22Rv1 (cell line): ENCODE measurements at regions not wholly inside any gene's neighbourhood (a gene's known extent, or its start where the extent isn't known, plus 50 kb on each side); places are given as distances from the start of the nearest gene placed in this dataset.

Source experiments
- H3K27ac ChIP-seq: fragments of 450-650 bp; 2 replicates; pipeline ENCODE4 v1.5.1; 2017
- CTCF ChIP-seq: fragments of 450-650 bp; IDR thresholded peaks from 2 replicates; pipeline ENCODE4 v1.5.1; 2017; ENCODE audit warnings: mild to moderate bottlenecking
- ZFX ChIP-seq: fragments of 450-650 bp; IDR thresholded peaks from 2 replicates; pipeline ENCODE4 v1.6.1; 2017; ENCODE audit warnings: antibody characterized with exemption, borderline replicate concordance

- TF ChIP-seq CTCF: no peak
- no peak for TF ChIP-seq ZFX
- H3K27ac ChIP-seq: no peak overlapping the region
Observed at GRCh38 chrX:9352694-9353411, 112.0 kb upstream of the TBL1X start.

- no peak for TF ChIP-seq ZFX
- TF ChIP-seq CTCF: no peak
- no peak overlapping the region for H3K27ac ChIP-seq
Observed at GRCh38 chrX:9354918-9355317, 109.9 kb upstream of the TBL1X start.

GRCh38 chrX:9355739-9356138 lies 109.1 kb upstream of the TBL1X start:
- H3K27ac ChIP-seq: no peak overlapping the region
- TF ChIP-seq ZFX (no peak), CTCF (no peak)

- H3K27ac ChIP-seq: no peak overlapping the region
- TF ChIP-seq ZFX (no peak), CTCF (no peak)
Observed at GRCh38 chrX:9356846-9357245, 108.0 kb upstream of the TBL1X start.

GRCh38 chrX:9357518-9358114 lies 107.2 kb upstream of the TBL1X start:
- no peak for TF ChIP-seq ZFX
- no peak for TF ChIP-seq CTCF
- no peak overlapping the region for H3K27ac ChIP-seq

- no peak for TF ChIP-seq ZFX
- no peak for TF ChIP-seq CTCF
- no peak overlapping the region for H3K27ac ChIP-seq
Observed at GRCh38 chrX:9362363-9362928, 102.4 kb upstream of the TBL1X start.

- TF ChIP-seq CTCF: no peak
- no peak for TF ChIP-seq ZFX
- H3K27ac ChIP-seq: no peak overlapping the region
Observed at GRCh38 chrX:9367421-9367820, 97.4 kb upstream of the TBL1X start.
